SJSA1 (cell line): ENCODE measurements at regions not wholly inside any gene's neighbourhood (a gene's known extent, or its start where the extent isn't known, plus 50 kb on each side); places are given as distances from the start of the nearest gene placed in this dataset.

Source experiments
- DNase-seq, 2 experiments: peaks; one replicate each; pipeline ENCODE4 v3.0.0-alpha.2; 2015 to 2020; ENCODE audit warnings: low spot score in 2 of 2, low read depth in 1 of 2
- H3K27ac ChIP-seq: fragments of 250-450 bp; sonication (Bioruptor Pico); 2 replicates; pipeline ENCODE4 v1.5.1; 2020; ENCODE audit warnings: mild to moderate bottlenecking, moderate library complexity
- H3K27me3 ChIP-seq: fragments of 250-450 bp; sonication (Bioruptor Pico); replicated peaks from 2 replicates; pipeline ENCODE4 v1.5.1; 2020; ENCODE audit warnings: mild to moderate bottlenecking, moderate library complexity
- H3K36me3 ChIP-seq: fragments of 250-450 bp; sonication (Bioruptor Pico); 2 replicates; pipeline ENCODE4 v1.5.1; 2020; ENCODE audit warnings: mild to moderate bottlenecking
- H3K4me1 ChIP-seq: fragments of 250-450 bp; sonication (Bioruptor Pico); replicated peaks from 2 replicates; pipeline ENCODE4 v1.6.1; 2021; ENCODE audit warnings: mild to moderate bottlenecking
- H3K4me3 ChIP-seq: fragments of 250-450 bp; sonication (Bioruptor Pico); 2 replicates; pipeline ENCODE4 v1.5.1; 2020; ENCODE audit warnings: mild to moderate bottlenecking
- H3K9me3 ChIP-seq: fragments of 250-450 bp; sonication (Bioruptor Pico); replicated peaks from 2 replicates; pipeline ENCODE4 v1.5.1; 2020; ENCODE audit warnings: mild to moderate bottlenecking

- Histone ChIP-seq H3K36me3 (no peaks in the 10 kb centered on the region), H3K9me3 (no peaks in the 10 kb centered on the region), H3K27me3 (no peaks in the 10 kb centered on the region), H3K4me3 (no peak overlapping the region), H3K4me1 (no peaks in the 10 kb centered on the region), H3K27ac (no peak overlapping the region)
- no peak for DNase-seq
Measured at GRCh38 chr14:48814562-48814961, 771.6 kb downstream of the RPS29 start.

DNA sequence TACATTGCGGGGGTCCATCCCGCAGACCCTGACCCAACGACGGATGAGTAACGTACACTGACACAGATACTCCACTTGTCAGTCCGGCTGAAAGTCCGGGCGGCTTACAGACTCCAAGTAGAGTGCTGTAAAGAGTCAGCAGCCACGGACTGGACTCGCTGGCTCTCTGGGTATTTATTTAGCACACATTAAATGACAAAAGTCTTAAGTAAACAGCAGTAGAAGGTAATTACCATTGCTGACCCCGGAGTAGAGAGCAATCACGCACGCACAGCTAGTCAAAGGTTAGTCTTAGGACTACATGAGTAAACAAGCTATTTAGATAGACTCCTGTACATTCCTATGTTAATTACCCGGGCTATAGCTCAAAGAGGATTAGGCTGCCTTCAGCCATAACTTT, 780.9 kb downstream of the RPS29 start:
- Histone ChIP-seq H3K36me3 (no peaks in the 10 kb centered on the region), H3K9me3 (no peaks in the 10 kb centered on the region), H3K4me3 (no peak overlapping the region), H3K27me3 (no peaks in the 10 kb centered on the region), H3K4me1 (no peaks in the 10 kb centered on the region), H3K27ac (no peak overlapping the region)
- no peak for DNase-seq

GRCh38 chr14:48792376-48793024, 793.7 kb downstream of the RPS29 start:
- no peak for DNase-seq

GRCh38 chr14:48788771-48789170, 797.4 kb downstream of the RPS29 start:
- no peaks in the 10 kb centered on the region for H3K36me3 ChIP-seq
- DNase-seq, result no peak
- H3K27ac ChIP-seq, result no peak overlapping the region
- H3K4me1 ChIP-seq, result no peaks in the 10 kb centered on the region
- H3K4me3 ChIP-seq, result no peak overlapping the region
- H3K9me3 ChIP-seq, result no peaks in the 10 kb centered on the region
- no peaks in the 10 kb centered on the region for H3K27me3 ChIP-seq

More at GRCh38 chr14:48792376-48793024, 793.7 kb downstream of the RPS29 start:
- Histone ChIP-seq H3K4me3 (no peak overlapping the region), H3K36me3 (no peaks in the 10 kb centered on the region), H3K4me1 (no peaks in the 10 kb centered on the region), H3K27ac (no peak overlapping the region), H3K27me3 (no peaks in the 10 kb centered on the region), H3K9me3 (no peaks in the 10 kb centered on the region)

DNA sequence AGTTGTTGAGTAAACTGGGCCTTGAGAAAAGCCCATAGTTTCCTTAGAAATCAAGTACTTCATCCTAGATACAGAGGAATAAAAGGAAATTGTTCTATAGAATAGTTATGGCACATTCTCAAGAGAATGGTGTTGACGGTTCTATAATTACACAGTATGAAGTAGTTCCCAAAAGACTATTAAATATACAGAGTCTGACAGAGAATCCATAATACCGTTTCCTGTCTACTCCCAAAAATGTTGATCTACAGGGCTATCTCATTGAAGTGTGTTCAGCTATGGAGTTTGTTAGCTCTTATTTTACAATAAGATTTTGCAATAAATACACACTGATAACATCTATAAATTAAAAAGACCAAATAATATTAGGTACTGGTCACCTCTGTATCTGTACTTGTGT, 799.7 kb downstream of the RPS29 start:
- Histone ChIP-seq H3K4me1 (no peaks in the 10 kb centered on the region), H3K4me3 (no peak overlapping the region), H3K9me3 (no peaks in the 10 kb centered on the region), H3K36me3 (no peaks in the 10 kb centered on the region), H3K27ac (no peak overlapping the region), H3K27me3 (no peaks in the 10 kb centered on the region)
- no peak for DNase-seq

GRCh38 chr14:48771717-48772116, 814.5 kb downstream of the RPS29 start:
- no peak for DNase-seq
- Histone ChIP-seq H3K36me3 (no peaks in the 10 kb centered on the region), H3K27ac (no peak overlapping the region)

DNA sequence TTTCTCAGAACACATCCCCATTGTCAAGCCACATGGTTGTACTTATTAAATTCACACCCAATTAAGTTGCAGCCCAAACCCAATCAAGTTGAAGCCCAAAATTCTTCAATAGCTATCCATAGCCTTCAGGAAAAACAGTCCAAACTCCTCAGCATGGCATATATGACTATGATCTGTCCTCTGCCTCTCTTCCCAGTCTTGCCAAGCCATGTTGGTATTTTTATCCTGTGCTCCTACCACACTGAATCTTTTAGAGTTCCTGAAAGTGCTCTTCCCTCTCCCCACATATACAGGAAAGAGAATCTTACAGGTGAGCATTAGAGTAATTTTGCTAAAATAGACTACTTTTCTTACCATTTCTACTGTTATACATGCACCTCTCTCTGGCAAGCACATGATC, 834.9 kb downstream of the RPS29 start:
- Histone ChIP-seq H3K27me3 (no peaks in the 10 kb centered on the region), H3K4me1 (no peaks in the 10 kb centered on the region)

More at GRCh38 chr14:48771717-48772116, 814.5 kb downstream of the RPS29 start:
- Histone ChIP-seq H3K27me3 (no peaks in the 10 kb centered on the region), H3K4me1 (no peaks in the 10 kb centered on the region), H3K4me3 (no peak overlapping the region), H3K9me3 (no peaks in the 10 kb centered on the region)

DNA sequence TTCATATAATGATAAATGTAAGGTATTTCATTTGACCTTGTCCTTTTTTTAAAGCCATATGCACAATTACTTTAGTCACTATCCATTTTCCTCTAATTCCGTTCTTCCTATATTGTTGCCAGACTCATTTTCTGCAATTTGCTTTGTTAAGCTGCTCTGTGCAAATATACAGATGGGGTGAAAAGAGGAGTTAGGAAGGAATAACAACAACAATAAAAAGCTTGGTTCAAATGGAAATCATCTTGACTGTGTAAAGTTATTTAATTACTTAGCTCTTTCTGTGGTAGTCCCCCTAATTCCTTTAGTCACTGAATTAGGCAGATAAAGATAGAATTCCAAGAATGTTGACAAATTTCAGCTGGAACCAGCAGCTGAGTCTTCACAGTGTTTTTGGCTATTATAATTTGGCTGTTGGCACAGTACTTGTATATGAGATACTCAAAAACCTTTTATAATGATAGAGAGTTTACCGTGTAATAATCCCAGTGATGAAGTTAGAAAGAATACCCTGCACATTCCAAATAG, 838.0 kb downstream of the RPS29 start:
- H3K27ac ChIP-seq, result no peak overlapping the region
- H3K9me3 ChIP-seq, result no peaks in the 10 kb centered on the region
- DNase-seq, result no peak
- H3K4me3 ChIP-seq, result no peak overlapping the region
- no peaks in the 10 kb centered on the region for H3K4me1 ChIP-seq
- H3K36me3 ChIP-seq, result no peaks in the 10 kb centered on the region
- H3K27me3 ChIP-seq, result no peaks in the 10 kb centered on the region

More for the DNA sequence above, 834.9 kb downstream of the RPS29 start:
- DNase-seq, result no peak
- H3K9me3 ChIP-seq, result no peaks in the 10 kb centered on the region
- H3K27ac ChIP-seq, result no peak overlapping the region
- H3K4me3 ChIP-seq, result no peak overlapping the region
- no peaks in the 10 kb centered on the region for H3K36me3 ChIP-seq

DNA sequence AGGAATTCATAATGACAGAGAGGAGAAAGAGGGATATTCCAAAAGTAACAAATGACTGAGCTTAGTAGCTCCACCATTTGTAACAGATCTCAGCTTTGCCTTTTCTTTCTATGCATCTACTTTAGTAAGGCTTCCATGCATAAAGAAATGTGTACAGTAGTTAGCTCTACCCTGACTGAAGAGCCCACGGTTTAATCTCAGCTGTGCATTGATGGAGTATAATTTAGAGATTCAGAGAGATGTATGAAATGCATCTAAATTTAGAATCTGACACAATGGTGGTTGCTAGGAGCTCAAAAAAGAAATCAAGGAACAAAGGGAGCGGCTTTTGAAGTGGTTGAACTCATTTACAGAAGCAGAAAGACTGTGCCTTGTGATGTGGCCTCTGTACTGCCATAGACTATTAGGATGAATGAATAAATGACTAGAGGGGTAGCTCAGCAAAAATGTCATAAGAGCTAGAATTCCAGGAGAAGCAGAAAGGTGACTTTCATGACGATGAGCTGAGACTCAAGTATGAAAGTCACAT, 838.6 kb downstream of the RPS29 start:
- Histone ChIP-seq H3K4me3 (no peak overlapping the region), H3K4me1 (no peaks in the 10 kb centered on the region), H3K9me3 (no peaks in the 10 kb centered on the region), H3K36me3 (no peaks in the 10 kb centered on the region), H3K27me3 (no peaks in the 10 kb centered on the region), H3K27ac (no peak overlapping the region)
- DNase-seq, result no peak

DNA sequence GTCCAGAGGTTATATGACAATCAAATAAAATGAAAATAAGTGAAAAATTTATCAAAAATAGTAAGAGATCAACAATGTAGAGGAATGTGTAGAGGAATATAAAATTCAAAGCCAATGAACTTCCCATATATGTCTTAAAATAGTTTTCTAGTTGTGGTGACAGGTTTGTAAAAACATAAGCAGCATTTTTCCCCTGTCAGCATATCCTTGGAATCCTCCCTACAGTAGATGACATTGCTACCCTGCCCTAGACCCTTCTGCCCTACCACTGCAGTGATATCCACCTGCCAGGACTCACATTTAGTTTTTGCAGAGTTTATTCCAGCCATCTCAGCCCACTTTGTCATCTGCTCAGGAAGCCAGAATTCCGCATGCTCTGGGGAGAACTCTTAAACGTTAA, 842.0 kb downstream of the RPS29 start:
- Histone ChIP-seq H3K27me3 (no peaks in the 10 kb centered on the region), H3K27ac (no peak overlapping the region), H3K4me1 (no peaks in the 10 kb centered on the region), H3K9me3 (no peaks in the 10 kb centered on the region), H3K4me3 (no peak overlapping the region), H3K36me3 (no peaks in the 10 kb centered on the region)
- no peak for DNase-seq

GRCh38 chr14:48738186-48738925, 847.8 kb downstream of the RPS29 start:
- no peak for DNase-seq

GRCh38 chr14:48735607-48736006, 850.6 kb downstream of the RPS29 start:
- no peak for DNase-seq
- no peaks in the 10 kb centered on the region for H3K36me3 ChIP-seq
- H3K4me1 ChIP-seq, result no peaks in the 10 kb centered on the region
- no peak overlapping the region for H3K27ac ChIP-seq
- H3K4me3 ChIP-seq, result no peak overlapping the region
- H3K9me3 ChIP-seq, result no peaks in the 10 kb centered on the region
- no peaks in the 10 kb centered on the region for H3K27me3 ChIP-seq

More at GRCh38 chr14:48738186-48738925, 847.8 kb downstream of the RPS29 start:
- Histone ChIP-seq H3K9me3 (no peaks in the 10 kb centered on the region), H3K27me3 (no peaks in the 10 kb centered on the region), H3K4me1 (no peaks in the 10 kb centered on the region), H3K4me3 (no peak overlapping the region), H3K27ac (no peak overlapping the region), H3K36me3 (no peaks in the 10 kb centered on the region)

GRCh38 chr14:48731260-48731659, 854.9 kb downstream of the RPS29 start:
- Histone ChIP-seq H3K36me3 (no peaks in the 10 kb centered on the region), H3K27ac (no peak overlapping the region), H3K27me3 (no peaks in the 10 kb centered on the region), H3K9me3 (no peaks in the 10 kb centered on the region), H3K4me1 (no peaks in the 10 kb centered on the region), H3K4me3 (no peak overlapping the region)
- DNase-seq, result no peak

GRCh38 chr14:48726080-48726642, 860.0 kb downstream of the RPS29 start:
- H3K9me3 ChIP-seq, result no peaks in the 10 kb centered on the region
- no peak for DNase-seq
- no peak overlapping the region for H3K4me3 ChIP-seq
- H3K27ac ChIP-seq, result no peak overlapping the region
- H3K36me3 ChIP-seq, result no peaks in the 10 kb centered on the region
- H3K4me1 ChIP-seq, result no peaks in the 10 kb centered on the region
- no peaks in the 10 kb centered on the region for H3K27me3 ChIP-seq
